T-cell (primary cell): ENCODE measurements at regions not wholly inside any gene's neighbourhood (a gene's known extent, or its start where the extent isn't known, plus 50 kb on each side); places are given as distances from the start of the nearest gene placed in this dataset.

Experiments
- ATAC-seq, 4 experiments: fragments of 200-7000 bp in 3 of 4; fragments of 150-1000 bp in 1 of 4; cut with Tn5 transposase; replicated peaks in 1 of 4; 1 replicate in 3 of 4; 2 replicates in 1 of 4; pipeline ENCODE4 v1.10.0; 2021; ENCODE audit warnings: moderate library complexity in 3 of 4, mild to moderate bottlenecking in 2 of 4, moderate number of reproducible peaks in 1 of 4
- CTCF ChIA-PET, 2 donors: fragments of 300-600 bp; sonication (Branson Sonifier 250); formaldehyde crosslinking; loops; one replicate each; lab custom pipeline; 2022; ENCODE audit warnings: antibody characterized with exemption in 2 of 2; lab: Charles Lee
- POLR2A ChIA-PET, 2 donors: fragments of 300-600 bp; sonication (Branson Sonifier 250); formaldehyde crosslinking; loops; one replicate each; lab custom pipeline; 2022; ENCODE audit warnings: antibody characterized with exemption in 2 of 2; lab: Charles Lee
- DNase-seq, 35 experiments: peaks; one replicate each; pipeline versions ENCODE4 v3.0.0 to v3.0.0-alpha.2; 2013 to 2023
- H3K27ac ChIP-seq: one replicate; pipeline ENCODE4 v1.5.1; 2013; ENCODE audit warnings: low read length
- H3K27me3 ChIP-seq, 2 experiments: replicated peaks in 1 of 2; 1 replicate in 1 of 2; 2 replicates in 1 of 2; pipeline versions ENCODE4 v1.6.1 to v1.7.0; 2013; ENCODE audit warnings: low read length in 1 of 2, mixed read lengths in 1 of 2; ENCODE audit not compliant: control insufficient read depth in 2 of 2, insufficient read depth in 2 of 2; ENCODE audit errors: extremely low read depth in 1 of 2
- H3K36me3 ChIP-seq, 2 donors: 1 replicate in 1 of 2; 2 replicates in 1 of 2; pipeline versions ENCODE4 v1.6.1 to v1.7.0; 2013; ENCODE audit warnings: low read length in 1 of 2; ENCODE audit not compliant: control insufficient read depth in 2 of 2, insufficient read depth in 1 of 2; ENCODE audit errors: extremely low read depth in 1 of 2
- H3K4me1 ChIP-seq, 2 experiments: 1 replicate in 1 of 2; 2 replicates in 1 of 2; pipeline versions ENCODE4 v1.6.1 to v1.7.0; 2013; ENCODE audit warnings: low read length in 2 of 2, mixed read lengths in 1 of 2; ENCODE audit not compliant: insufficient read depth in 2 of 2, control insufficient read depth in 1 of 2; ENCODE audit errors: extremely low read depth in 1 of 2
- H3K4me3 ChIP-seq, 2 donors: 1 replicate in 1 of 2; 2 replicates in 1 of 2; pipeline versions ENCODE4 v1.5.1 to v1.7.0; 2013; ENCODE audit warnings: mild to moderate bottlenecking in 2 of 2, low read length in 1 of 2, moderate library complexity in 1 of 2; ENCODE audit not compliant: control insufficient read depth in 1 of 2; ENCODE audit errors: extremely low read depth in 1 of 2
- H3K9me3 ChIP-seq: 2 replicates; pipeline ENCODE4 v1.7.0; 2013
- H3K27ac Mint-ChIP-seq, 2 donors: one replicate each; pipeline ENCODE4 v1.8.0; 2020 to 2021; ENCODE audit warnings: mild to moderate bottlenecking in 2 of 2, mixed read lengths in 2 of 2
- H3K27me3 Mint-ChIP-seq, 2 donors: one replicate each; pipeline ENCODE4 v1.8.0; 2021 to 2022; ENCODE audit warnings: mixed read lengths in 2 of 2
- H3K36me3 Mint-ChIP-seq: one replicate; pipeline ENCODE4 v1.8.0; 2021; ENCODE audit warnings: mixed read lengths
- H3K4me1 Mint-ChIP-seq, 3 donors: one replicate each; pipeline ENCODE4 v1.8.0; 2020 to 2022; ENCODE audit warnings: mixed read lengths in 3 of 3, mild to moderate bottlenecking in 1 of 3
- H3K4me3 Mint-ChIP-seq, 3 donors: one replicate each; pipeline ENCODE4 v1.8.0; 2020 to 2022; ENCODE audit warnings: mild to moderate bottlenecking in 3 of 3, mixed read lengths in 3 of 3, moderate library complexity in 3 of 3
- H3K9me3 Mint-ChIP-seq, 3 donors: one replicate each; pipeline ENCODE4 v1.8.0; 2020 to 2022; ENCODE audit warnings: mixed read lengths in 3 of 3
- WGBS: methylation state at CpG from one replicate; pipeline ENCODE4 v1.1.5; 2013; ENCODE audit warnings: missing lambda C conversion rate; ENCODE audit not compliant: insufficient coverage; 5-methylcytosine and 5-hydroxymethylcytosine counted together

- Mint-ChIP-seq H3K27me3 (no peaks in the 10 kb centered on the region), H3K4me3 (no peak overlapping the region), H3K9me3 (no peaks in the 10 kb centered on the region), H3K27ac (no peak overlapping the region), H3K36me3 (peaks cover 25% of the 10 kb centered on the region), H3K4me1 (peaks cover 11 to 18% (median 13%) of the 10 kb centered on the region in 3 donors)
- no peak for DNase-seq
- ChIA-PET CTCF (no interaction called here), POLR2A (no interaction called here)
- no peak for ATAC-seq
- H3K27ac ChIP-seq = no peak overlapping the region
- H3K27me3 ChIP-seq = no peaks in the 10 kb centered on the region
- peaks cover 20 to 23% of the 10 kb centered on the region in 2 donors for H3K36me3 ChIP-seq
- no peaks in the 10 kb centered on the region for H3K9me3 ChIP-seq
- H3K4me3 ChIP-seq = no peak overlapping the region
- peaks cover 0 to 9% of the 10 kb centered on the region in 2 experiments for H3K4me1 ChIP-seq
- WGBS = 94% methylated on average over 12 of the region's 26 CpGs
These were observed 81.0 kb downstream of the NCOR2 start for GRCh38 chr12:124486346-124486963.

DNA sequence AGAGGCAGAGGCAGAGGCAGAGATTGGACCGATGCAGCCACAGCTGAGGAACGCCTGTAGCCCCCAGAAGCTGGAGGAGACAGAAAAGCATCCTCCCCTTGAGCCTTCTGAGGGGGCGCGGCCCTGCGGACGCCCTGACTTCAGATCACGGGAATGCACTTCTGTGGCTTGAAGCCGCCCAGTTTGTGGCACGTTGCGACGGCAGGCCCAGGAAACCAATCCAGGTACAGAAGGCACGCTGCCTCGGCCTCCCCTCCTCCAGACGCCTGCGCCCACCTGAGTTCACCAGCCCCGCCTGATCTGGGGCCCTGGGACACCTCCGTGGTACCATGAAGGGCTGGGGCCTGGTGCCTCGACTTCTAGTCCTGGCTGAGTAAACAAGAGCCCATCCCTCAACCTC, 82.0 kb downstream of the NCOR2 start:
- no peaks in the 10 kb centered on the region for H3K27me3 Mint-ChIP-seq
- no peak overlapping the region for H3K4me3 Mint-ChIP-seq
- peaks cover 21 to 23% (median 22%) of the 10 kb centered on the region in 3 donors for H3K4me1 Mint-ChIP-seq
- no peak overlapping the region for H3K27ac ChIP-seq
- H3K9me3 Mint-ChIP-seq = no peaks in the 10 kb centered on the region
- no peaks in the 10 kb centered on the region for H3K27me3 ChIP-seq
- 98% methylated on average over 16 of the region's 18 CpGs for WGBS
- no peak overlapping the region for H3K27ac Mint-ChIP-seq
- H3K4me1 ChIP-seq = peaks cover 0 to 20% of the 10 kb centered on the region in 2 experiments
- no peaks in the 10 kb centered on the region for H3K9me3 ChIP-seq
- DNase-seq = no peak
- ChIA-PET CTCF (no interaction called here), POLR2A (no interaction called here)
- no peak overlapping the region for H3K4me3 ChIP-seq
- peaks cover 20% of the 10 kb centered on the region in 2 donors for H3K36me3 ChIP-seq
- H3K36me3 Mint-ChIP-seq = peaks cover 27% of the 10 kb centered on the region
- ATAC-seq = no peak

DNA sequence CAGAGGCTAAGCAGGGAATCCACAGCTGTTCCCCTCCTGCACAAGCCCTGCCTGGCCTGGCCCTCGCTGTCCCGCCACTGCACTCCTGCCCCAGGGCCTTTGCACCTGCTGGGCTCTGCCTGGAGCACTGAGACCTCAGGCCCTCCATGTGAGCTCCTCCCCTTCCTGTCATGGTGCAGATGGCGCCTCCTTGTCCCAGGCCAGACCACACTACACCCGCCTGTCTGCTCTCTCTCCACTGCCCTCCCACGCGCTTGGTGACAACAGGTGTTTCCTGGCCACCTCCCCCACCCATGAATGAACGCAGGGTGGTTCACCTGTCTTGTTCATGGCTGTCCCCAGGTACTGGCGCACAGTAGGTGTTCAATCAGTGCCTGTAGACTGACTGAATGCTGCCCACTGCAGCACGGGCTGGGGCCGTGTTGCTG, 82.9 kb downstream of the NCOR2 start:
- 59% methylated on average over 10 of the region's 10 CpGs for WGBS
- Histone ChIP-seq H3K27ac (no peak overlapping the region), H3K27me3 (no peaks in the 10 kb centered on the region), H3K9me3 (no peaks in the 10 kb centered on the region), H3K4me3 (no peak overlapping the region), H3K36me3 (peaks cover 15% of the 10 kb centered on the region in 2 donors), H3K4me1 (peaks cover 0 to 28% of the 10 kb centered on the region in 2 experiments)
- H3K27ac Mint-ChIP-seq = no peak overlapping the region
- CTCF ChIA-PET = no interaction called here
- peaks cover 27% of the 10 kb centered on the region for H3K36me3 Mint-ChIP-seq
- peak overlapping the region in 1 of 3 donors; percentile 34 for H3K4me3 Mint-ChIP-seq
- no peaks in the 10 kb centered on the region for H3K27me3 Mint-ChIP-seq
- POLR2A ChIA-PET = no interaction called here
- H3K9me3 Mint-ChIP-seq = no peaks in the 10 kb centered on the region
- DNase-seq (no peak), ATAC-seq (no peak)
- H3K4me1 Mint-ChIP-seq = peaks cover 23 to 26% (median 25%) of the 10 kb centered on the region in 3 donors

DNA sequence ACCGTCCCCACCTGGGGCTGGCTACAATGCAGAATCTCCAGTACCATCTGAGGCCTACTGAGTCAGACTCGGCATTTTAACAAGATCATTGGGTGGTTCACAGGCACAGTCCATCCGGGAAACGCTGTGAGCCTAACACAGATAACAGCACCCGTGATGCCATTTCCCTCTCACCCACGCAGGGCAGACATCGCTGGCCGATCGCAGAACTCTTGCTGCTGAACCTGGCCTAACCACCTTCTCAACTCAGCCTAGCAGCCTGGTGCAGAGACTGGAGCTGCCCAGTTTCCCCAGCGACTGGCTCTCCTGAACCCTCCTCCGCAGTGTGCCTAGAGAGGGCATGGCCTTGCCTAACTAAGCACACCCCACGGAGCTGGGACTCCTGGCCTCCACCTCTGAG, 83.3 kb downstream of the NCOR2 start:
- H3K4me3 Mint-ChIP-seq = no peak overlapping the region
- H3K4me3 ChIP-seq = no peak overlapping the region
- no peaks in the 10 kb centered on the region for H3K27me3 Mint-ChIP-seq
- H3K27ac ChIP-seq = no peak overlapping the region
- no peak overlapping the region for H3K27ac Mint-ChIP-seq
- no peak for DNase-seq
- 93% methylated on average over 12 of the region's 12 CpGs for WGBS
- no peak for ATAC-seq
- H3K36me3 ChIP-seq = peaks cover 15% of the 10 kb centered on the region in 2 donors
- H3K4me1 ChIP-seq = peaks cover 0 to 30% of the 10 kb centered on the region in 2 experiments
- no peaks in the 10 kb centered on the region for H3K9me3 ChIP-seq
- peaks cover 25 to 30% (median 25%) of the 10 kb centered on the region in 3 donors for H3K4me1 Mint-ChIP-seq
- H3K36me3 Mint-ChIP-seq = peaks cover 29% of the 10 kb centered on the region
- no peaks in the 10 kb centered on the region for H3K9me3 Mint-ChIP-seq
- H3K27me3 ChIP-seq = no peaks in the 10 kb centered on the region
- ChIA-PET CTCF (no interaction called here), POLR2A (no interaction called here)

- Mint-ChIP-seq H3K27me3 (no peaks in the 10 kb centered on the region), H3K27ac (no peak overlapping the region), H3K9me3 (no peaks in the 10 kb centered on the region), H3K36me3 (peaks cover 34% of the 10 kb centered on the region), H3K4me3 (no peak overlapping the region), H3K4me1 (peaks cover 25 to 36% (median 27%) of the 10 kb centered on the region in 3 donors)
- Histone ChIP-seq H3K4me3 (no peak overlapping the region), H3K4me1 (peaks cover 0 to 26% of the 10 kb centered on the region in 2 experiments), H3K9me3 (no peaks in the 10 kb centered on the region), H3K27me3 (no peaks in the 10 kb centered on the region), H3K27ac (no peak overlapping the region), H3K36me3 (peaks cover 15% of the 10 kb centered on the region in 2 donors)
- no peak for ATAC-seq
- ChIA-PET CTCF (no interaction called here), POLR2A (no interaction called here)
- DNase-seq = no peak
- WGBS = 89% methylated on average over 26 of the region's 27 CpGs
These were observed 84.3 kb downstream of the NCOR2 start for GRCh38 chr12:124482901-124483799.

DNA sequence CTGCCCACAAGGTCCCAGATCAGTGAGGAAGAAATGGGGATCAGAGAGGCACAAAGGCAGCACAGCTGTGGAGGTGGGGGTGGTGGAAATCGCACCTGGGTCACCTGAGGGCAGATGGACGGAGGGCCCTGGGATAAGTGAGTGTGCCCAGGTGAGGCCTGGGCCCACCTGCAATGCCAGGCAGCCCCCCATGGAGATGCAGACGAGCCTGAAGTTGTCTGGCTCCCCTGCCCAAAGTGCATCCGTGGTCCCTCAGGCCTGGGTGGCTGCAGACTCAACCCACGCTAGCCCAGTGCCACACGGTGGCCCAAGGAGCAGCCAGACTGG, 84.9 kb downstream of the NCOR2 start:
- H3K27ac ChIP-seq = no peak overlapping the region
- CTCF ChIA-PET = no interaction called here
- no peak overlapping the region for H3K4me3 ChIP-seq
- ATAC-seq = no peak
- H3K4me1 Mint-ChIP-seq = peaks cover 21 to 39% (median 28%) of the 10 kb centered on the region in 3 donors
- H3K36me3 Mint-ChIP-seq = peaks cover 36% of the 10 kb centered on the region
- DNase-seq = no peak
- no peaks in the 10 kb centered on the region for H3K9me3 Mint-ChIP-seq
- H3K4me3 Mint-ChIP-seq = no peak overlapping the region
- peaks cover 0 to 26% of the 10 kb centered on the region in 2 experiments for H3K4me1 ChIP-seq
- no peak overlapping the region for H3K27ac Mint-ChIP-seq
- no peaks in the 10 kb centered on the region for H3K9me3 ChIP-seq
- whole genome bisulfite sequencing = 78% methylated on average over 6 of the region's 6 CpGs
- POLR2A ChIA-PET = no interaction called here
- no peaks in the 10 kb centered on the region for H3K27me3 ChIP-seq
- H3K36me3 ChIP-seq = peaks cover 15 to 18% of the 10 kb centered on the region in 2 donors
- no peaks in the 10 kb centered on the region for H3K27me3 Mint-ChIP-seq
